DOHH2 (cell line): ENCODE measurements at regions not wholly inside any gene's neighbourhood (a gene's known extent, or its start where the extent isn't known, plus 50 kb on each side); places are given as distances from the start of the nearest gene placed in this dataset.

Experiments
- H3F3A ChIP-seq: fragments of 200-600 bp; sonication (generic), shearing (Covaris generic); 2 replicates; pipeline ENCODE4 v1.6.0; 2016; ENCODE audit warnings: antibody characterized with exemption, mild to moderate bottlenecking; ENCODE audit not compliant: control insufficient read depth, insufficient read depth
- H3K27ac ChIP-seq: fragments of 200-600 bp; sonication (generic); 2 replicates; pipeline ENCODE4 v1.5.1; 2014; ENCODE audit warnings: low read depth, mild to moderate bottlenecking, low read length, moderate library complexity
- H3K27me3 ChIP-seq: fragments of 200-600 bp; sonication (generic); 2 replicates; pipeline ENCODE4 v1.6.1; 2014; ENCODE audit warnings: mild to moderate bottlenecking, low read length, mixed read lengths; ENCODE audit not compliant: control insufficient read depth
- H3K36me3 ChIP-seq: fragments of 200-600 bp; sonication (generic); 2 replicates; pipeline ENCODE4 v1.6.1; 2014; ENCODE audit warnings: mild to moderate bottlenecking, low read length, moderate library complexity, mixed read lengths; ENCODE audit not compliant: control insufficient read depth
- H3K4me1 ChIP-seq: fragments of 200-600 bp; sonication (generic); 2 replicates; pipeline ENCODE4 v1.6.1; 2014; ENCODE audit warnings: mild to moderate bottlenecking, low read length, mixed read lengths; ENCODE audit not compliant: control insufficient read depth
- H3K4me2 ChIP-seq: fragments of 200-600 bp; sonication (generic); 2 replicates; pipeline ENCODE4 v1.6.0; 2014; ENCODE audit warnings: mild to moderate bottlenecking, low read length, moderate library complexity
- H3K4me3 ChIP-seq: fragments of 200-600 bp; sonication (generic); 2 replicates; pipeline ENCODE4 v1.5.1; 2014; ENCODE audit warnings: mild to moderate bottlenecking, low read length, mixed read lengths
- H3K79me2 ChIP-seq: fragments of 200-600 bp; sonication (generic); 2 replicates; pipeline ENCODE4 v1.6.1; 2014; ENCODE audit warnings: mild to moderate bottlenecking, low read length, mixed read lengths; ENCODE audit not compliant: control insufficient read depth
- H3K9me2 ChIP-seq: fragments of 200-600 bp; sonication (generic); replicated peaks from 2 replicates; pipeline ENCODE4 v1.6.1; 2014; ENCODE audit warnings: mild to moderate bottlenecking, low read length, mixed read lengths; ENCODE audit not compliant: control insufficient read depth
- H3K9me3 ChIP-seq: fragments of 200-600 bp; sonication (generic); 2 replicates; pipeline ENCODE4 v1.6.1; 2014; ENCODE audit warnings: antibody characterized with exemption, low read length, mixed read lengths; ENCODE audit not compliant: control insufficient read depth, insufficient read depth
- H4K20me1 ChIP-seq: fragments of 200-600 bp; sonication (generic); 2 replicates; pipeline ENCODE4 v1.6.0; 2014; ENCODE audit warnings: low read depth, mild to moderate bottlenecking, antibody characterized with exemption, low read length, moderate library complexity; ENCODE audit not compliant: control insufficient read depth, insufficient read depth
- CTCF ChIP-seq: fragments of 200-600 bp; sonication (generic); IDR thresholded peaks from one replicate; pipeline ENCODE4 v1.5.1; 2014; ENCODE audit warnings: antibody characterized with exemption, mild to moderate bottlenecking, low read depth, low read length; ENCODE audit not compliant: poor library complexity, severe bottlenecking
- EZH2phosphoT487 ChIP-seq: fragments of 200-600 bp; sonication (generic); IDR thresholded peaks from 2 replicates; pipeline ENCODE4 v1.6.1; 2017; ENCODE audit warnings: borderline replicate concordance, mild to moderate bottlenecking, antibody characterized with exemption, low read length, moderate library complexity, mixed read lengths

GRCh38 chr1:17922833-17923232 lies 167.7 kb downstream of the ACTL8 start:
- H3K9me3 ChIP-seq, result no peaks in the 10 kb centered on the region
- H3K4me1 ChIP-seq, result no peaks in the 10 kb centered on the region
- H3K36me3 ChIP-seq, result no peaks in the 10 kb centered on the region
- H3K4me3 ChIP-seq, result no peak overlapping the region
- H3K27me3 ChIP-seq, result no peaks in the 10 kb centered on the region
- TF ChIP-seq EZH2phosphoT487 (no peak), CTCF (peak; percentile 79)
- H3K79me2 ChIP-seq, result no peaks in the 10 kb centered on the region
- H4K20me1 ChIP-seq, result peaks cover 3% of the 10 kb centered on the region; the same call in 1 of the 2 replicates
- H3K4me2 ChIP-seq, result no peak overlapping the region
- no peaks in the 10 kb centered on the region for H3F3A ChIP-seq
- no peak overlapping the region for H3K27ac ChIP-seq
- no peaks in the 10 kb centered on the region for H3K9me2 ChIP-seq

GRCh38 chr1:17923666-17924065 lies 168.5 kb downstream of the ACTL8 start:
- Histone ChIP-seq H3K4me2 (no peak overlapping the region), H3K27me3 (no peaks in the 10 kb centered on the region), H3F3A (no peaks in the 10 kb centered on the region), H4K20me1 (peaks cover 3% of the 10 kb centered on the region; the same call in 1 of the 2 replicates), H3K9me2 (no peaks in the 10 kb centered on the region), H3K4me3 (no peak overlapping the region), H3K4me1 (no peaks in the 10 kb centered on the region), H3K27ac (no peak overlapping the region), H3K79me2 (no peaks in the 10 kb centered on the region), H3K9me3 (no peaks in the 10 kb centered on the region), H3K36me3 (no peaks in the 10 kb centered on the region)
- TF ChIP-seq CTCF (no peak), EZH2phosphoT487 (no peak)

GRCh38 chr1:17924578-17924977 lies 169.4 kb downstream of the ACTL8 start:
- Histone ChIP-seq H4K20me1 (peaks cover 3% of the 10 kb centered on the region; the same call in 1 of the 2 replicates), H3K27ac (no peak overlapping the region), H3K9me2 (no peaks in the 10 kb centered on the region), H3K27me3 (peaks cover 7% of the 10 kb centered on the region; the same call in 1 of the 2 replicates), H3K4me3 (no peak overlapping the region), H3K36me3 (no peaks in the 10 kb centered on the region), H3K4me2 (no peak overlapping the region), H3K9me3 (no peaks in the 10 kb centered on the region), H3K79me2 (no peaks in the 10 kb centered on the region), H3F3A (no peaks in the 10 kb centered on the region), H3K4me1 (no peaks in the 10 kb centered on the region)
- no peak for TF ChIP-seq EZH2phosphoT487
- TF ChIP-seq CTCF, result no peak
